BE2C (cell line): ENCODE measurements at regions not wholly inside any gene's neighbourhood (a gene's known extent, or its start where the extent isn't known, plus 50 kb on each side); places are given as distances from the start of the nearest gene placed in this dataset.

ENCODE experiments used
- DNase-seq: peaks from one replicate; pipeline ENCODE4 v3.0.0-alpha.2; 2020
- H3K27me3 ChIP-seq: fragments of 250-450 bp; sonication (Bioruptor Pico); 2 replicates; pipeline ENCODE4 v1.5.1; 2020; ENCODE audit warnings: mild to moderate bottlenecking
- H3K36me3 ChIP-seq: fragments of 250-450 bp; sonication (Bioruptor Pico); 2 replicates; pipeline ENCODE4 v1.5.1; 2020; ENCODE audit warnings: mild to moderate bottlenecking
- H3K4me1 ChIP-seq: fragments of 250-450 bp; sonication (Bioruptor Pico); 2 replicates; pipeline ENCODE4 v1.5.1; 2020
- H3K4me3 ChIP-seq: 2 replicates; pipeline ENCODE4 v1.5.1; 2011; ENCODE audit warnings: low read depth, low read length
- H3K9me3 ChIP-seq: fragments of 250-450 bp; sonication (Bioruptor Pico); 2 replicates; pipeline ENCODE4 v1.5.1; 2020
- CTCF ChIP-seq: IDR thresholded peaks from 2 replicates; pipeline ENCODE4 v1.5.1; 2012; ENCODE audit warnings: mild to moderate bottlenecking, low read depth, low read length

- no peak for DNase-seq
- Histone ChIP-seq H3K36me3 (no peaks in the 10 kb centered on the region), H3K9me3 (no peaks in the 10 kb centered on the region), H3K4me1 (peaks cover 16% of the 10 kb centered on the region), H3K4me3 (no peak overlapping the region), H3K27me3 (no peaks in the 10 kb centered on the region)
- TF ChIP-seq CTCF, result no peak
These were observed 98.8 kb upstream of the CITED2 start for GRCh38 chr6:139473231-139473701.

- no peaks in the 10 kb centered on the region for H3K9me3 ChIP-seq
- peaks cover 16% of the 10 kb centered on the region for H3K4me1 ChIP-seq
- DNase-seq, result no peak
- no peak for TF ChIP-seq CTCF
- H3K36me3 ChIP-seq, result no peaks in the 10 kb centered on the region
- H3K4me3 ChIP-seq, result no peak overlapping the region
- no peaks in the 10 kb centered on the region for H3K27me3 ChIP-seq
These were observed 98.0 kb upstream of the CITED2 start for GRCh38 chr6:139472351-139473015.

GRCh38 chr6:139470997-139471396, 96.5 kb upstream of the CITED2 start:
- Histone ChIP-seq H3K4me3 (no peak overlapping the region), H3K36me3 (no peaks in the 10 kb centered on the region), H3K27me3 (no peaks in the 10 kb centered on the region)

GRCh38 chr6:139468178-139468819, 93.9 kb upstream of the CITED2 start:
- H3K27me3 ChIP-seq, result no peaks in the 10 kb centered on the region
- no peaks in the 10 kb centered on the region for H3K4me1 ChIP-seq
- no peaks in the 10 kb centered on the region for H3K9me3 ChIP-seq
- TF ChIP-seq CTCF, result no peak
- DNase-seq, result no peak
- no peaks in the 10 kb centered on the region for H3K36me3 ChIP-seq
- no peak overlapping the region for H3K4me3 ChIP-seq

More at GRCh38 chr6:139470997-139471396, 96.5 kb upstream of the CITED2 start:
- no peak for TF ChIP-seq CTCF
- Histone ChIP-seq H3K4me1 (peaks cover 16% of the 10 kb centered on the region), H3K9me3 (no peaks in the 10 kb centered on the region)
- DNase-seq, result no peak

- no peak for DNase-seq
- Histone ChIP-seq H3K27me3 (no peaks in the 10 kb centered on the region), H3K36me3 (no peaks in the 10 kb centered on the region), H3K4me1 (no peaks in the 10 kb centered on the region), H3K9me3 (no peaks in the 10 kb centered on the region), H3K4me3 (no peak overlapping the region)
- no peak for TF ChIP-seq CTCF
These were observed 83.0 kb upstream of the CITED2 start for GRCh38 chr6:139457476-139457875.

GRCh38 chr6:139452148-139452876, 77.9 kb upstream of the CITED2 start:
- no peak overlapping the region for H3K4me3 ChIP-seq
- no peak for DNase-seq
- H3K4me1 ChIP-seq, result no peaks in the 10 kb centered on the region
- no peaks in the 10 kb centered on the region for H3K27me3 ChIP-seq
- no peaks in the 10 kb centered on the region for H3K36me3 ChIP-seq
- TF ChIP-seq CTCF, result no peak
- no peaks in the 10 kb centered on the region for H3K9me3 ChIP-seq
